ENCODE measurements at regions not wholly inside any gene's neighbourhood (a gene's known extent, or its start where the extent isn't known, plus 50 kb on each side); places are given as distances from the start of the nearest gene placed in this dataset.

DNA sequence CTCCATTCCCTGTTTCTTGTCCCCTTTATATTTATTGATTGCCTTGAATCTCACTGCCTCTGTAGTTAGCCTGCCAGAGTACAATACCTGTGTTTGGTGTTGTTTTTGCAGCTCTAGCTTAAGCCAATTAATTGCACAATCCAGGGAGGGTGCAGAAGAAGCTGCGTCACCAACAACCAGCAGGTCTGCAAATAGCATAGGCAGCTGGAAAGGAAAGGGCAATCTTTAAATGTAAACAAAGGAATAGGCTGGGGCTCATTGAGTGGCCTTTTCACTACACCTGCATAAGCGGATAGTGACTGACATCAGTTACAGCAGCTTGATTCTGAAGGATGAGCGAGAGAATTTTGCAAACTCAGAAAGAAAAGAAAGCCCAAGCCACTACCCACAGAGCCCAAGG is 106.8 kb upstream of the RAI2 start:
- TF ChIP-seq EZH2 (IDR thresholded peaks at IDR 0.05; ENCODE audit: low read length, missing control alignments): no peak
- TF ChIP-seq, protein P1, sequence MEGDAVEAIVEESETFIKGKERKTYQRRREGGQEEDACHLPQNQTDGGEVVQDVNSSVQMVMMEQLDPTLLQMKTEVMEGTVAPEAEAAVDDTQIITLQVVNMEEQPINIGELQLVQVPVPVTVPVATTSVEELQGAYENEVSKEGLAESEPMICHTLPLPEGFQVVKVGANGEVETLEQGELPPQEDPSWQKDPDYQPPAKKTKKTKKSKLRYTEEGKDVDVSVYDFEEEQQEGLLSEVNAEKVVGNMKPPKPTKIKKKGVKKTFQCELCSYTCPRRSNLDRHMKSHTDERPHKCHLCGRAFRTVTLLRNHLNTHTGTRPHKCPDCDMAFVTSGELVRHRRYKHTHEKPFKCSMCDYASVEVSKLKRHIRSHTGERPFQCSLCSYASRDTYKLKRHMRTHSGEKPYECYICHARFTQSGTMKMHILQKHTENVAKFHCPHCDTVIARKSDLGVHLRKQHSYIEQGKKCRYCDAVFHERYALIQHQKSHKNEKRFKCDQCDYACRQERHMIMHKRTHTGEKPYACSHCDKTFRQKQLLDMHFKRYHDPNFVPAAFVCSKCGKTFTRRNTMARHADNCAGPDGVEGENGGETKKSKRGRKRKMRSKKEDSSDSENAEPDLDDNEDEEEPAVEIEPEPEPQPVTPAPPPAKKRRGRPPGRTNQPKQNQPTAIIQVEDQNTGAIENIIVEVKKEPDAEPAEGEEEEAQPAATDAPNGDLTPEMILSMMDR (conservative IDR thresholded peaks at IDR 0.05 in 1 of 2, IDR thresholded peaks at IDR 0.05 in 1 of 2; ENCODE audit: low read depth in 1 of 2, low read length in 2 of 2): no peak
- no peaks in the 10 kb centered on the region for H3K79me2 ChIP-seq (ENCODE audit: control insufficient read depth, insufficient read depth, low read length)
- H4K20me1 ChIP-seq (ENCODE audit: control insufficient read depth, extremely low read depth, insufficient read depth, low read length): no peaks in the 10 kb centered on the region
- H3K27ac ChIP-seq (ENCODE audit: insufficient read depth, low read length): no peak overlapping the region
- no peak for DNase-seq (ENCODE audit: low read depth in 2 of 2)
- H2AFZ ChIP-seq (ENCODE audit: low read length): no peak overlapping the region
- H3K27me3 ChIP-seq (ENCODE audit: control insufficient read depth, insufficient read depth, low read length): no peaks in the 10 kb centered on the region
- no peak overlapping the region for H3K4me3 ChIP-seq (replicated peaks in 1 of 4; ENCODE audit: control extremely low read depth in 1 of 4, insufficient read depth in 1 of 4, low read depth in 3 of 4, low read length in 4 of 4)
- H3K9ac ChIP-seq (ENCODE audit: insufficient read depth, low read length): no peak overlapping the region
- H3K36me3 ChIP-seq (ENCODE audit: control insufficient read depth, insufficient read depth, low read length): no peaks in the 10 kb centered on the region
- no peak overlapping the region for H3K4me2 ChIP-seq (ENCODE audit: extremely low read depth, insufficient read depth, low read length)
- no peaks in the 10 kb centered on the region for H3K4me1 ChIP-seq (ENCODE audit: control insufficient read depth, extremely low read depth, insufficient read depth, low read length)
- no peaks in the 10 kb centered on the region for H3K9me3 ChIP-seq (ENCODE audit: control insufficient read depth, insufficient read depth, low read depth, low read length)

DNA sequence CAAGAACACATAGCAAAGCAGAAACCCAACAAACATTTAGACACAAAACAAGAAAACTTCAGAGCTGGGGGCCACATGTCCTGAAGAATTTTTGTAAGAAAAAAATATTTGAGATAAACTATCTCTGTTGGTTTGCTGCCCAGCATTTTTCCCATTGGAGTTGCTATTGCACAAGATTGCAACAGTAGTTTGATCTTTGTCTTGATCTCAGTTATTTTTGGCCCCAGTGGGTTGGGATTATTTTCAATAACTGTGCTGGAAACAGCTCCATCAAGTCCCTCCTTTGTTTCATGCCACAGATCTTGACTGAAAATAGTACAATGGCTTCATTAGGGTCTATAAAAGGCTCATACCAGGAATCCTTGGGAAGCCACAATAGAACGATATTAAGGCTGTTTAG is 103.8 kb upstream of the RAI2 start:
- TF ChIP-seq, protein P1 (conservative IDR thresholded peaks at IDR 0.05 in 1 of 2, IDR thresholded peaks at IDR 0.05 in 1 of 2; ENCODE audit: low read depth in 1 of 2, low read length in 2 of 2): no peak
- no peak for TF ChIP-seq EZH2 (IDR thresholded peaks at IDR 0.05; ENCODE audit: low read length, missing control alignments)

GRCh38 chrX:17960891-17961290 is 99.8 kb upstream of the RAI2 start:
- no peak overlapping the region for H3K27ac ChIP-seq (ENCODE audit: insufficient read depth, low read length)
- H3K9ac ChIP-seq (ENCODE audit: insufficient read depth, low read length): no peak overlapping the region
- no peaks in the 10 kb centered on the region for H3K79me2 ChIP-seq (ENCODE audit: control insufficient read depth, insufficient read depth, low read length)
- H2AFZ ChIP-seq (ENCODE audit: low read length): no peak overlapping the region
- DNase-seq (ENCODE audit: low read depth in 2 of 2): no peak
- no peaks in the 10 kb centered on the region for H3K9me3 ChIP-seq (ENCODE audit: control insufficient read depth, insufficient read depth, low read depth, low read length)
- no peaks in the 10 kb centered on the region for H3K27me3 ChIP-seq (ENCODE audit: control insufficient read depth, insufficient read depth, low read length)
- TF ChIP-seq, protein P1 (conservative IDR thresholded peaks at IDR 0.05 in 1 of 2, IDR thresholded peaks at IDR 0.05 in 1 of 2; ENCODE audit: low read depth in 1 of 2, low read length in 2 of 2): no peak
- TF ChIP-seq EZH2 (IDR thresholded peaks at IDR 0.05; ENCODE audit: low read length, missing control alignments): no peak
- H4K20me1 ChIP-seq (ENCODE audit: control insufficient read depth, extremely low read depth, insufficient read depth, low read length): no peaks in the 10 kb centered on the region
- H3K4me3 ChIP-seq (replicated peaks in 1 of 4; ENCODE audit: control extremely low read depth in 1 of 4, insufficient read depth in 1 of 4, low read depth in 3 of 4, low read length in 4 of 4): no peak overlapping the region
- H3K4me2 ChIP-seq (ENCODE audit: extremely low read depth, insufficient read depth, low read length): no peak overlapping the region
- H3K4me1 ChIP-seq (ENCODE audit: control insufficient read depth, extremely low read depth, insufficient read depth, low read length): no peaks in the 10 kb centered on the region
- H3K36me3 ChIP-seq (ENCODE audit: control insufficient read depth, insufficient read depth, low read length): no peaks in the 10 kb centered on the region

More for the DNA sequence above, 103.8 kb upstream of the RAI2 start:
- no peak overlapping the region for H3K9ac ChIP-seq (ENCODE audit: insufficient read depth, low read length)
- H4K20me1 ChIP-seq (ENCODE audit: control insufficient read depth, extremely low read depth, insufficient read depth, low read length): no peaks in the 10 kb centered on the region
- no peaks in the 10 kb centered on the region for H3K79me2 ChIP-seq (ENCODE audit: control insufficient read depth, insufficient read depth, low read length)
- no peak overlapping the region for H3K27ac ChIP-seq (ENCODE audit: insufficient read depth, low read length)
- H3K36me3 ChIP-seq (ENCODE audit: control insufficient read depth, insufficient read depth, low read length): no peaks in the 10 kb centered on the region
- H3K4me3 ChIP-seq (replicated peaks in 1 of 4; ENCODE audit: control extremely low read depth in 1 of 4, insufficient read depth in 1 of 4, low read depth in 3 of 4, low read length in 4 of 4): no peak overlapping the region
- no peaks in the 10 kb centered on the region for H3K4me1 ChIP-seq (ENCODE audit: control insufficient read depth, extremely low read depth, insufficient read depth, low read length)
- H2AFZ ChIP-seq (ENCODE audit: low read length): no peak overlapping the region
- no peak overlapping the region for H3K4me2 ChIP-seq (ENCODE audit: extremely low read depth, insufficient read depth, low read length)
- no peaks in the 10 kb centered on the region for H3K27me3 ChIP-seq (ENCODE audit: control insufficient read depth, insufficient read depth, low read length)
- no peaks in the 10 kb centered on the region for H3K9me3 ChIP-seq (ENCODE audit: control insufficient read depth, insufficient read depth, low read depth, low read length)
- peak in 1 of 2 donors; percentile 2 for DNase-seq (ENCODE audit: low read depth in 2 of 2)

Data from fibroblast of lung (primary cell).